Hematopoietic multipotent progenitor cell treated with erythropoietin and hydrocortisone succinate and interleukin-3 and kit ligand, for 4 days (in vitro differentiated cells): ENCODE measurements at regions not wholly inside any gene's neighbourhood (a gene's known extent, or its start where the extent isn't known, plus 50 kb on each side); places are given as distances from the start of the nearest gene placed in this dataset.
"Not testable (repeated sequence)": the region's sequence is repeated elsewhere in the genome, so short reads cannot be mapped to it uniquely, and the experiment has no call there.

ENCODE experiments used
- DNase-seq: peaks from one replicate; pipeline ENCODE4 v3.0.0-alpha.2; 2015

DNA sequence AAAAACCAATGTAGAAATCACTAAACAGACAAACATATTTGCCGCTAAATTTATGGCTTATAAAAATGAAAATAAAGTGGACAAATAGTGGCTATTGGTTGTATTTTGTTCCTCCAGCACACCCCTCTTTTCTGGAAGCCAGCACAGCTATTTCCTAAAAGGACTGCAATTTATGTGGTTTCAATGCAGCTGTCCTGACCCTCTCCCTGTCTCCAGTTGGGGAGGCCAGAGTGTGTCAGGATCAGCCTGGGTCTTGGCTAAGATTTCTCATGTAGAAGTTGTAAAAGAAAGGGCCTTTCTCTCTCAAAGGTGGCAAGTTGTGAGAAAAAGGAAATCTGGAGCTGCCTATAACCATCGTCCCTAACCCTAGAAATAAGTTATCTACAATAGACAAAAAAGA is 165.6 kb downstream of the ALDH8A1 start:
- DNase-seq, result no peak

- DNase-seq, result no peak
Measured at GRCh38 chr6:134778431-134778830, 171.5 kb downstream of the ALDH8A1 start.

GRCh38 chr6:134774201-134774638 is 175.7 kb downstream of the ALDH8A1 start:
- no peak for DNase-seq

DNA sequence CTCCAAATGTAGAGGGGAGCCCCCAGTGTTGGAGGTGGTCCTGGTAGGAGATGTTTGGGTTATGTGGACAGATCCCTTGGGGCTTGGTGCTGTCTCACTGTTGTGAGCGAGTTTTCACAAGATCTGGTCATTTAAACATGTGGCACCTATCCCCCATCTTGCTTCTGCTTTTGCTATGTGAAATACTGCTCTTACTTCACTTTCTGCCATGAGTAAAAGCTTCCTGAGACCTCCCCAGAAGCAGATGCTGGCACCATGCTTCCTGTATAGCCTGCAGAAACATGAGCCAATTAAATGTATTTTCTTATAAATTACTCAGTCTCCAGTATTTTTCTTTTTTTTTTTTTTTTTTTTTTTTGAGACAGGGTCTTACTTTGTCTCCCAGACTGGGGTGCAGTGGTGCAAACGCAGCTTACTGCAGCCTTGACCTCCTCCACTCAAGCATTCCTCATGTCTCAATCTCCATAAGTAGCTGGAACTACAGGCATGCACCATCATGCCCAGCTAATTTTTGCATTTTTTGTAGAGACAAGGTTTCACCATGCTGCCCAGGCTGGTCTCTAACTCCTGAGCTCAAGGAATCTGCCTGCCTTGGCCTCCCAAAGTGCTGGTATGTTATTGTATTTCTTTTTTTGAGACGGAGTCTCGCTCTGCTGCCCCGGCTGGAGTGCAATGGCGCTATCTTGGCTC is 177.1 kb downstream of the ALDH8A1 start:
- DNase-seq, result no peak

- DNase-seq, result no peak
Measured at GRCh38 chr6:134768931-134769330, 181.0 kb downstream of the ALDH8A1 start.

- no peak for DNase-seq
Measured at GRCh38 chr6:134766497-134766896, 183.4 kb downstream of the ALDH8A1 start.

- no peak for DNase-seq
Measured at GRCh38 chr6:134764741-134765140, 185.2 kb downstream of the ALDH8A1 start.

- DNase-seq, result not testable (repeated sequence)
Measured at GRCh38 chr6:134763575-134763974, 186.3 kb downstream of the ALDH8A1 start.

DNA sequence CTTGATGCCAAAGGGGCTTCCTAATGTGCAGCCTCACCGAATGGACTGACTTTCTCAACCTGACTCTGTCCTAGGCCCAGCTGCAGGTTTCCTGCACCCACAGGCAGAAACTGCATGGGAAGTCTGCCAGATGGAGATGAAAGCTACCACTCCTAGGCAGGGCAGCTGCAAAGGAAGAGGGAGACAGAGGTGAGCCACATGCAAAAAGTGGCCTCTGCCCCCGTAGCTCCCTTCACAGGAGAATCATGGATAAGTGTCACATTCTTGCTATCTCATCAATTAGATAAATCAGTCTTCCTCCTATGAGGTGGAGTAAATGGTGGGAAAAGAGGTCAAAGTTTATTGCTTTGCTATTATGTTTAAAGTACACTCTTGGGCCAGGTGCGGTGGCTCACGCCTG is 191.3 kb downstream of the ALDH8A1 start:
- DNase-seq, result no peak

DNA sequence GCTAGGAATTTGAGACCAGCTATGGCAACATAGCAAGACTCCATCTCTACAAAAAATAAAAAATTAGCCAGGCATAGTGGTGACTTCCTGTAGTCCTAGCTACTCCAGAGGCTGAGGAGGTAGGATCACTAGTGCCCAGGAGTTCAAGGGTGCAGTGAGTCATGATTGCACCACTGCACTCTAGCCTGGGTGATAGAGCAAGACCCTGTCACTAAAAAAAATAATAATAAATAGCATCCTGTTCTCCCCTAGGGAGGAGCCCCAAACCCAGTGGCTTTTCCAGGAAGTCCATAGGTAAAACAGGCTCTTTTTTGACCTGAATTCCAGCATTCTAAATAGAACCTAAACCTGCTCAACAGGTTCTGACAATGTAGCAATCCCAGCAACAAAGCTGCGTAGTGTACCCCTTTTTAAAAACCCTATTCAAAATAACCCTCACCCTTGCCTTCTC is 192.0 kb downstream of the ALDH8A1 start:
- DNase-seq, result no peak

DNA sequence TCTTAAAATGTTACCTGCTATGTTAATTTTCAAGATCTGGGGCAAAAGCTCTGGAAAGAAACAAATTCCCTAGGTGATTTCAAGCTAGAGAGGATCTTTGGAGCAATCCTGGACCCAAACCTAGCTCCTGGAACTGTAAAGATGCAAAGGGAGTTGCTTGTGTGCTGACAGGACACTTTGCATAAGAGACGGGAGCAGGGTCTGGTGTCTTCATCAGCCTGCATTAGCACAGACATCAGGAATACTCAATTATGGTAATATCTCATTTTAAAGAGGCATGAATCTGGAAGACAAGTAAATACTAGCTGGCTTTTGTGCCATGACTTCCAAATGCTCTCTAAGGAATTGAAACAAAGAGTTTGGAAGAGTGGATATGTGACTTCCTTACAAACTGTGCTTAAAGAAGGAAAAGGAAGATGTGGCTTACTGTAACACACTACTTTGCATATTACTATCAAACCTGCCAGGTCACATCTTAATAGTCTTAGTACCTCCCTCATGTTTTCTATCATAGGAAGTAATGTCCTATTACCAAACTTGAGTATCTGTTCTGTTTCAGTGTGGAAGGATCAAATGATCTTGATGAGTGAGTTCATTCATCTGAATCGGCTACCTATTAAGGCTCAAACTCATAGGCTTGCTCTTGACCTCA is 193.4 kb downstream of the ALDH8A1 start:
- DNase-seq, result no peak

DNA sequence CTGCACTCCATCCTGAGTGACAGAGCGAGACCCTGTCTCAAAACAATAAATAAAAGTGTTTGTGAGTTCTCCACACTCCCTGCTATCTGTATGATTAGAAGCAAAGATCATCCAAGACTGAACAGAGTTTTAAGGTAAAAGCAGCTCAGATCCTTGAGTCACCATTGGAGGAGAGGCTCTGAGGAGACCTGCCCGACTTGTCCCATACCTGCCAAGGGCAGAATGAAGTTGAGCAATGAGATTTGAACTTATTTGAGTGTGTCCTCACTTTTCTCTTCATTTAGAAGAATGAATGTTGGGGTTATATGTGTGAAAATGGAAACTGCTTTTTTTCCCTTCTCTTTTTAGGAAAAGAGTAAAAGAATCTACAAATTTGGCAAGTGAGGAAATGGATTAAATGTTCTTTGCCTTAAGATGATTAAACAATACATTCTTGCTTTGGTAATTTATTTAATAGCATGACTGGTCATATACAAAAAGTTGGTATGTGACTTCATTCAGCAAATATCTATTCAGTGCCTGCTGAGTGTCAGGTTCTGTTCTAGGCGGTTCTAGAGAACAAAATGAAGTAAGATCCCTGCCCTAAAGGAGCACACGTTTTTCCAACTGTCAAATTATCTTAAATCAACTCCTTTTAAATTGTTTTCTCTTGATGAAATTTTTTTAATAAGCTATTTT is 195.7 kb downstream of the ALDH8A1 start:
- DNase-seq, result no peak

- no peak for DNase-seq
Measured at GRCh38 chr6:134753001-134753400, 196.9 kb downstream of the ALDH8A1 start.

- DNase-seq, result no peak
Measured at GRCh38 chr6:134752445-134752844, 197.5 kb downstream of the ALDH8A1 start.

- no peak for DNase-seq
Measured at GRCh38 chr6:134750669-134751068, 199.2 kb downstream of the ALDH8A1 start.

GRCh38 chr6:134748484-134748883 is 201.4 kb downstream of the ALDH8A1 start:
- no peak for DNase-seq

GRCh38 chr6:134747197-134747596 is 202.7 kb downstream of the ALDH8A1 start:
- not testable (repeated sequence) for DNase-seq

DNA sequence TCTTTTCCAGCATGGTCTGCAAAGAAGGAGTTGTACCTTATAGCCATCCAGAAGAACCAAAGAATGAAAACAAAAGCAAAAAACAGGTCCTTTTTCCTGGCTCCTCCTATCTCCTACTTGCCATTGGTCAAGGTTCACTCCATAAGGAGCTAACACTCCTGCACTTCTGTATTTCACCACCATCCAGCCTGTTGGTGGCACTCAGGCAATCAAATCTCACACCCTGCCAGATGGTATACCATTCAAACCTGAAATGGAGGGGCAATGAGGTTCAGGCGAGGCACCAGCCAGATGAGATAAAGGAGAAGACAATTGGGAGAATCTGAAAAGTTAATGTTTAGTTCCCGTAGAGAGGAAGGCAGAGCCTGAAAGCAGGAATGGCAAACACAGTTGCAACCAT is 203.8 kb downstream of the ALDH8A1 start:
- DNase-seq, result no peak

GRCh38 chr6:134745192-134745591 is 204.7 kb downstream of the ALDH8A1 start:
- DNase-seq, result not testable (repeated sequence)

DNA sequence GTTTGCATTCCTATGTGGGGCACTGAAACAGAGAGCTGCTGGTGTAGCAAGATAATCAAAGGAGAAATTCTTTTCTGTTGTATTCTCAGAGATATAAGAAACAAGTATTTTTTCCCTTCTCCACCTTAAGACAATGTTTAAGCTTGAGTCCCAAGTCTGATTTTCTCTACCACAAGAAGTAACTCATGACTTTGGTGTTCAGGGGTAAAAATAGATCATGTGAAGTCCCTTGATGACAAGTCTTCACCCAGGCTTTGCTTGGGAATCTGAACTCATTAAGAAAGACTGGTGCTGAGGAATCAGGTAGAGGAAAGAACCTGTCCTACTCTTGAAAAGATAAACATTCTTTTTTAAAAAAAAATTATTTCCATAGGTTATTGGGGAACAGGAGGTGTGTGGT is 205.6 kb downstream of the ALDH8A1 start:
- no peak for DNase-seq

- no peak for DNase-seq
Measured at GRCh38 chr6:134741200-134741536, 208.7 kb downstream of the ALDH8A1 start.

DNA sequence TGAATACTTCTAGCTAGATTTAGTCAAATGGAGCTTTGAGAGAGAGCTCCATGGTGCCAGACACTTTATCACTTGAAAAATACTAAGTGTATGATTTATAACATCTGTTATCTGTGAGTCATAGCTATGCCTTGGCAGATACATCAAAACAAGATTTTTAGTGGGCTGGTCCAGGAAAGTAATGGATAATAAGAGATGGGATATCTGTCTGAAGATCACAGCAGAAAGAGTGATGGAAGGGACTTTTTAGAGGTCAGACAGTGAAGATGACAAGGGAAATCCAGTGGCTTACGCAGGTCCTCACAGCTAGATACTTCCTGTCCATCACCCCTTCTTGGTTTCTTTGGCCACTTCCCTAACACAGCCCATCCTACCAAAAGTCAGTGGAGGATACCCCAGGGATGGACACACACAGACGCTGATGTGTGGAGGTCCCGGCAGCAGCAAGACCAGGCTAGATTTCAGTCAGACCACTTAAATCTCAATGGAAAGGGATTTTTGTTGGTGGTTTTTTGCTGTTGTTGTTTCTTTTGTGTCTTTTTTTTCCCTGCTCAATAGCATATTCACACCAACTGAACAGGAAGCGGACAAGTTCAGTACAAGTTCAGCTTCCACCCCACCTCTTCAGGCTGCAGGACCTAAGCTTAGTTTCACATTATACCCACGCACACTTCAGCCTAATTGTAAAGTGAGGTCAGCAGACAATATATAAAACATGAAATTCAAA is 209.3 kb downstream of the ALDH8A1 start:
- no peak for DNase-seq

- no peak for DNase-seq
Measured at GRCh38 chr6:134740027-134740373, 209.9 kb downstream of the ALDH8A1 start.
